Brain microvascular endothelial cell (primary cell): ENCODE measurements at regions not wholly inside any gene's neighbourhood (a gene's known extent, or its start where the extent isn't known, plus 50 kb on each side); places are given as distances from the start of the nearest gene placed in this dataset.

ENCODE experiments used
- DNase-seq: peaks from one replicate; pipeline ENCODE4 v3.0.0-alpha.2; 2020
- H3K27ac ChIP-seq: fragments of 250-450 bp; sonication (Bioruptor Pico); 2 replicates; pipeline ENCODE4 v1.5.1; 2020; ENCODE audit warnings: mild to moderate bottlenecking, moderate library complexity
- H3K27me3 ChIP-seq: fragments of 250-450 bp; sonication (Bioruptor Pico); replicated peaks from 2 replicates; pipeline ENCODE4 v1.5.1; 2020; ENCODE audit warnings: mild to moderate bottlenecking
- H3K36me3 ChIP-seq: fragments of 250-450 bp; sonication (Bioruptor Pico); replicated peaks from 2 replicates; pipeline ENCODE4 v1.5.1; 2020; ENCODE audit warnings: mild to moderate bottlenecking
- H3K4me3 ChIP-seq: 2 replicates; pipeline ENCODE4 v1.5.1; 2011; ENCODE audit warnings: low read depth, mild to moderate bottlenecking, control low read depth, low read length, moderate library complexity
- CTCF ChIP-seq: IDR thresholded peaks from 2 replicates; pipeline ENCODE4 v1.5.1; 2011; ENCODE audit warnings: low read depth, mild to moderate bottlenecking, moderate library complexity, low read length, control low read depth, inconsistent platforms; ENCODE audit errors: missing control alignments
- in situ Hi-C: cut with HindIII; loops from 2 replicates; pipeline ENCODE4 v1.10.0; 2017; ENCODE audit warnings: low sequenced_read_pairs, low pct_ligation_motif_present

GRCh38 chr6:15929685-15930084, 199.2 kb upstream of the MYLIP start:
- no peak for TF ChIP-seq CTCF
- no peaks in the 10 kb centered on the region for H3K27me3 ChIP-seq
- in situ Hi-C loops = no loop called here
- no peak overlapping the region for H3K27ac ChIP-seq
- DNase-seq = no peak
- H3K36me3 ChIP-seq = no peaks in the 10 kb centered on the region
- no peak overlapping the region for H3K4me3 ChIP-seq

- no peak for DNase-seq
Measured at GRCh38 chr6:15927531-15928225, 201.2 kb upstream of the MYLIP start.

GRCh38 chr6:15926256-15926655, 202.6 kb upstream of the MYLIP start:
- in situ Hi-C loops = no loop called here
- TF ChIP-seq CTCF = no peak

More at GRCh38 chr6:15927531-15928225, 201.2 kb upstream of the MYLIP start:
- no peak overlapping the region for H3K27ac ChIP-seq
- no peaks in the 10 kb centered on the region for H3K36me3 ChIP-seq
- in situ Hi-C loops = no loop called here
- no peak for TF ChIP-seq CTCF
- no peaks in the 10 kb centered on the region for H3K27me3 ChIP-seq
- H3K4me3 ChIP-seq = no peak overlapping the region

GRCh38 chr6:15924893-15925292, 204.0 kb upstream of the MYLIP start:
- Histone ChIP-seq H3K27ac (no peak overlapping the region), H3K36me3 (no peaks in the 10 kb centered on the region), H3K4me3 (no peak overlapping the region), H3K27me3 (no peaks in the 10 kb centered on the region)
- in situ Hi-C loops = no loop called here
- no peak for TF ChIP-seq CTCF
- no peak for DNase-seq

More at GRCh38 chr6:15926256-15926655, 202.6 kb upstream of the MYLIP start:
- no peak overlapping the region for H3K4me3 ChIP-seq
- H3K27ac ChIP-seq = no peak overlapping the region
- H3K36me3 ChIP-seq = no peaks in the 10 kb centered on the region
- no peak for DNase-seq
- H3K27me3 ChIP-seq = no peaks in the 10 kb centered on the region

GRCh38 chr6:15922510-15923250, 206.2 kb upstream of the MYLIP start:
- H3K4me3 ChIP-seq = no peak overlapping the region
- no peak overlapping the region for H3K27ac ChIP-seq
- peak; percentile 23 for DNase-seq
- in situ Hi-C loops = no loop called here
- TF ChIP-seq CTCF = no peak
- no peaks in the 10 kb centered on the region for H3K27me3 ChIP-seq
- H3K36me3 ChIP-seq = no peaks in the 10 kb centered on the region

- no peak for TF ChIP-seq CTCF
- no peak overlapping the region for H3K27ac ChIP-seq
- no peaks in the 10 kb centered on the region for H3K27me3 ChIP-seq
- DNase-seq = no peak
- H3K36me3 ChIP-seq = no peaks in the 10 kb centered on the region
- in situ Hi-C loops = no loop called here
- no peak overlapping the region for H3K4me3 ChIP-seq
Measured at GRCh38 chr6:15921243-15921642, 207.6 kb upstream of the MYLIP start.
